Brain pericyte (primary cell): ENCODE measurements at regions not wholly inside any gene's neighbourhood (a gene's known extent, or its start where the extent isn't known, plus 50 kb on each side); places are given as distances from the start of the nearest gene placed in this dataset.
"Not testable (repeated sequence)": the region's sequence is repeated elsewhere in the genome, so short reads cannot be mapped to it uniquely, and the experiment has no call there.

Experiments used
- DNase-seq: peaks from one replicate; pipeline ENCODE4 v3.0.0-alpha.2; 2012; ENCODE audit warnings: low read depth, low spot score

- no peak for DNase-seq
These were observed 62.2 kb upstream of the P2RY1 start for GRCh38 chr3:152772674-152773225.

GRCh38 chr3:152773633-152774032, 61.3 kb upstream of the P2RY1 start:
- no peak for DNase-seq

- not testable (repeated sequence) for DNase-seq
These were observed 60.7 kb upstream of the P2RY1 start for GRCh38 chr3:152774230-152774629.

GRCh38 chr3:152778022-152778421, 56.9 kb upstream of the P2RY1 start:
- DNase-seq: no peak

DNA sequence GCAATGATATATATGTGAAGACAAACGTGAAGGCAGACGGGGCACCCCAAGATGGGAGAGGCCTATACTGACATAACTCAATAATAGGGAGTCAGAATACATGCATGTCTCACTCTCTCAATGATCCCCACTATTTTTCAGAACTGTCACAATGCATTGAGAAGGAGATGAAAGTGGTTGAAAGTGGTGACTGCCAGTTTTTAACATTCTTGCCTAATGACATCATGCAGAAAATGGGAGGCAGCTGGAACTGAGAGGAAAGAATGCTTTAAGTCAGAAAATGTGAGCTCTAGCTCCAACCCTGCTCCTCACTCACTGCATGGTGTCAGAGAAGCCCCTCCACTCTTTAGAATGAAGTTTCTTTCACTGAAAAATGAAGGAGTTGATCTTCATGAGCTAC, 55.3 kb upstream of the P2RY1 start:
- no peak for DNase-seq

DNA sequence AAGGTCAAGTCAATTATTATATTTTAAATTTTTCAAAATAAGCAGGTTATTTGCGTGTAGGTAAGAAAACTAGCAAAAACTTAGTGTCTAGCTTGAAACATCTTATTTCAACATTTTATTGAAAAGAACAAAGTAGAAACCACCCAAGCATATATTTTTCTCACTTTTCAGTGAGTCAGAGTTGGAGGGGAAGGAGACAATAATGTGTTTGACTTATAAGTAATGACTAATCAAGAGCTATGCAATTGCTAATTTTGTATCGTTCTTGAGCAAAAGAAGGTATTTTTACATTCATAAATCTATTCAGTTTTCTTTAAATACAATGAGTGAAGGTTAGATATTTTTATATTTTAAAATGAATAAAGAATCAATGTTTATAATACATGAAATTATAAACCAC, 54.4 kb upstream of the P2RY1 start:
- DNase-seq: no peak

GRCh38 chr3:152785051-152785450, 49.9 kb upstream of the P2RY1 start:
- no peak for DNase-seq
